ENCODE measurements at regions not wholly inside any gene's neighbourhood (a gene's known extent, or its start where the extent isn't known, plus 50 kb on each side); places are given as distances from the start of the nearest gene placed in this dataset.

- H3K4me3 ChIP-seq (replicated peaks; ENCODE audit: low read depth, low read length), result no peak overlapping the region
- DNase-seq (ENCODE audit: low read depth), result no peak
- TF ChIP-seq CTCF (IDR thresholded peaks at IDR 0.05; ENCODE audit: low read length, missing control alignments), result no peak
Observed at GRCh38 chr10:47241946-47242867, 57.8 kb upstream of the GDF10 start.

GRCh38 chr10:47243356-47243755 lies 56.6 kb upstream of the GDF10 start:
- TF ChIP-seq CTCF (IDR thresholded peaks at IDR 0.05; ENCODE audit: low read length, missing control alignments), result no peak
- H3K4me3 ChIP-seq (replicated peaks; ENCODE audit: low read depth, low read length), result no peak overlapping the region
- DNase-seq (ENCODE audit: low read depth), result no peak

- no peak overlapping the region for H3K4me3 ChIP-seq (replicated peaks; ENCODE audit: low read depth, low read length)
- no peak for DNase-seq (ENCODE audit: low read depth)
- no peak for TF ChIP-seq CTCF (IDR thresholded peaks at IDR 0.05; ENCODE audit: low read length, missing control alignments)
Observed at GRCh38 chr10:47243791-47244190, 56.2 kb upstream of the GDF10 start.

- H3K4me3 ChIP-seq (replicated peaks; ENCODE audit: low read depth, low read length), result no peak overlapping the region
- TF ChIP-seq CTCF (IDR thresholded peaks at IDR 0.05; ENCODE audit: low read length, missing control alignments), result no peak
- DNase-seq (ENCODE audit: low read depth), result no peak
Observed at GRCh38 chr10:47244560-47245500, 55.2 kb upstream of the GDF10 start.

- no peak overlapping the region for H3K4me3 ChIP-seq (replicated peaks; ENCODE audit: low read depth, low read length)
- no peak for TF ChIP-seq CTCF (IDR thresholded peaks at IDR 0.05; ENCODE audit: low read length, missing control alignments)
- no peak for DNase-seq (ENCODE audit: low read depth)
Observed at GRCh38 chr10:47245731-47246350, 54.2 kb upstream of the GDF10 start.

GRCh38 chr10:47246406-47247147 lies 53.4 kb upstream of the GDF10 start:
- no peak for TF ChIP-seq CTCF (IDR thresholded peaks at IDR 0.05; ENCODE audit: low read length, missing control alignments)
- DNase-seq (ENCODE audit: low read depth), result no peak
- H3K4me3 ChIP-seq (replicated peaks; ENCODE audit: low read depth, low read length), result no peak overlapping the region

All from fibroblast of pulmonary artery (primary cell).